Endothelial cell of umbilical vein (primary cell): ENCODE measurements at regions not wholly inside any gene's neighbourhood (a gene's known extent, or its start where the extent isn't known, plus 50 kb on each side); places are given as distances from the start of the nearest gene placed in this dataset.

Source experiments
- BruUV-seq: library from RNA; stranded (reverse); fragments of 400-500 nt; replicated peaks from 2 replicates; lab custom pipeline; 2021; lab: Mats Ljungman, UMichigan
- CTCF ChIA-PET: fragments of 300-600, 350-600 bp; sonication (Branson Sonifier 250); formaldehyde crosslinking; loops from one replicate; lab custom pipeline; 2021; ENCODE audit warnings: antibody characterized with exemption, inconsistent platforms; lab: Charles Lee
- POLR2A ChIA-PET: fragments of 300-600, 350-600 bp; sonication (Branson Sonifier 250); formaldehyde crosslinking; loops from one replicate; lab custom pipeline; 2021; ENCODE audit warnings: antibody characterized with exemption, inconsistent platforms; lab: Charles Lee
- DNase-seq: peaks from one replicate; pipeline ENCODE4 v3.0.0-alpha.2; 2011; ENCODE audit warnings: low read depth, low spot score
- FAIRE-seq: peaks from 2 replicates; lab custom pipeline; 2011; peaks lifted over from hg19 to GRCh38; lab: Jason Lieb, UNC
- H2AFZ ChIP-seq: 2 replicates; pipeline ENCODE4 v1.6.0; 2012; ENCODE audit warnings: low read depth, low read length, control low read depth, inconsistent platforms
- H3K27ac ChIP-seq: 2 replicates; pipeline ENCODE4 v1.5.1; 2011; ENCODE audit warnings: low read depth, mild to moderate bottlenecking, control low read depth, low read length, moderate library complexity; ENCODE audit not compliant: insufficient read depth
- H3K27me3 ChIP-seq, 2 experiments: 2 replicates each; pipeline versions ENCODE4 v1.6.0 to v1.6.1; 2011; ENCODE audit warnings: low read length in 2 of 2, mixed read lengths in 1 of 2; ENCODE audit not compliant: control insufficient read depth in 2 of 2, insufficient read depth in 2 of 2
- H3K36me3 ChIP-seq, 2 experiments: 2 replicates in 1 of 2; 3 replicates in 1 of 2; pipeline ENCODE4 v1.5.1; 2011; ENCODE audit warnings: low read length in 2 of 2, mild to moderate bottlenecking in 1 of 2, moderate library complexity in 1 of 2; ENCODE audit not compliant: control insufficient read depth in 2 of 2, insufficient read depth in 2 of 2; ENCODE audit errors: extremely low read depth in 1 of 2
- H3K4me1 ChIP-seq: 3 replicates; pipeline ENCODE4 v1.5.1; 2011; ENCODE audit warnings: mild to moderate bottlenecking, low read length; ENCODE audit not compliant: control insufficient read depth, insufficient read depth; ENCODE audit errors: extremely low read depth
- H3K4me2 ChIP-seq: 2 replicates; pipeline ENCODE4 v1.6.1; 2011; ENCODE audit warnings: low read length, control low read depth, mixed read lengths; ENCODE audit not compliant: insufficient read depth
- H3K4me3 ChIP-seq, 3 experiments: fragments of 200-600 bp in 1 of 3; sonication (generic), shearing (Covaris generic) in 1 of 3; replicated peaks in 1 of 3; 2 replicates each; pipeline ENCODE4 v1.5.1; 2011 to 2016; ENCODE audit warnings: control low read depth in 3 of 3, low read length in 3 of 3, mild to moderate bottlenecking in 2 of 3, inconsistent platforms in 1 of 3, low read depth in 1 of 3, moderate library complexity in 1 of 3; ENCODE audit not compliant: insufficient read depth in 1 of 3
- H3K79me2 ChIP-seq: 2 replicates; pipeline ENCODE4 v1.6.0; 2012; ENCODE audit warnings: low read length, inconsistent platforms; ENCODE audit not compliant: control insufficient read depth, insufficient read depth
- H3K9ac ChIP-seq: replicated peaks from 2 replicates; pipeline ENCODE3; 2011; ENCODE audit warnings: low read length, control low read depth; ENCODE audit not compliant: insufficient read depth; ENCODE audit errors: extremely low read depth
- H3K9me1 ChIP-seq: replicated peaks from 3 replicates; pipeline ENCODE4 v1.6.0; 2011; ENCODE audit warnings: mild to moderate bottlenecking, low read length; ENCODE audit not compliant: control insufficient read depth, insufficient read depth; ENCODE audit errors: extremely low read depth
- H3K9me3 ChIP-seq: replicated peaks from 2 replicates; pipeline ENCODE4 v1.5.1; 2012; ENCODE audit warnings: low read length, inconsistent platforms; ENCODE audit not compliant: control insufficient read depth, insufficient read depth
- H4K20me1 ChIP-seq: replicated peaks from 2 replicates; pipeline ENCODE3; 2011; ENCODE audit warnings: mild to moderate bottlenecking, low read length; ENCODE audit not compliant: control insufficient read depth, insufficient read depth; ENCODE audit errors: extremely low read depth
- CTCF ChIP-seq, 2 donors: IDR thresholded peaks; 1 replicate in 1 of 2; 2 replicates in 1 of 2; pipeline ENCODE4 v1.5.1; 2011; ENCODE audit warnings: low read length in 2 of 2, mild to moderate bottlenecking in 2 of 2, moderate library complexity in 2 of 2, control low read depth in 1 of 2, inconsistent platforms in 1 of 2, low read depth in 1 of 2; ENCODE audit not compliant: insufficient read depth in 1 of 2; ENCODE audit errors: extremely low read depth in 1 of 2
- EZH2 ChIP-seq: IDR thresholded peaks from 2 replicates; pipeline ENCODE4 v1.6.1; 2012; ENCODE audit warnings: borderline replicate concordance, low read depth, mild to moderate bottlenecking, moderate library complexity, low read length, inconsistent platforms; ENCODE audit not compliant: severe bottlenecking
- FOS ChIP-seq: IDR thresholded peaks from 2 replicates; pipeline ENCODE4 v1.6.1; 2011; ENCODE audit warnings: mild to moderate bottlenecking, low read length, moderate library complexity, borderline replicate concordance; ENCODE audit not compliant: insufficient read depth
- GATA2 ChIP-seq: IDR thresholded peaks from 2 replicates; pipeline ENCODE4 v1.7.0; 2011; ENCODE audit warnings: low read depth, mild to moderate bottlenecking, moderate library complexity, mixed read lengths, low read length; ENCODE audit not compliant: insufficient read length, insufficient read depth
- JUN ChIP-seq: IDR thresholded peaks from 2 replicates; pipeline ENCODE4 v1.6.1; 2011; ENCODE audit warnings: borderline replicate concordance, low read depth; ENCODE audit not compliant: insufficient read length, insufficient read depth
- MAX ChIP-seq: IDR thresholded peaks from 2 replicates; pipeline ENCODE4 v1.6.1; 2011; ENCODE audit not compliant: insufficient read depth, insufficient read length
- MYC ChIP-seq: IDR thresholded peaks from one replicate; pipeline ENCODE4 v1.6.1; 2011; ENCODE audit warnings: mild to moderate bottlenecking, low read depth, low read length
- POLR2A ChIP-seq: IDR thresholded peaks from 2 replicates; pipeline ENCODE4 v1.6.1; 2012; ENCODE audit warnings: low read depth, mild to moderate bottlenecking, control low read depth, low read length
- POLR2AphosphoS5 ChIP-seq: IDR thresholded peaks from 2 replicates; pipeline ENCODE4 v1.6.1; 2012; ENCODE audit warnings: low read depth, mild to moderate bottlenecking, control low read depth, low read length, moderate library complexity; ENCODE audit not compliant: insufficient read depth
- dilution Hi-C: fragments of 300-500 bp; cut with MboI; formaldehyde crosslinking; loops from one replicate; pipeline ENCODE4 v1.15.0; 2019; ENCODE audit warnings: low sequenced_read_pairs; ENCODE audit not compliant: extremely low pct_ligation_motif_present
- intact Hi-C: fragments of 100-400 bp; cut with micrococcal nuclease; formaldehyde crosslinking; loops from one replicate; pipeline ENCODE4 v1.10.0; 2022

DNA sequence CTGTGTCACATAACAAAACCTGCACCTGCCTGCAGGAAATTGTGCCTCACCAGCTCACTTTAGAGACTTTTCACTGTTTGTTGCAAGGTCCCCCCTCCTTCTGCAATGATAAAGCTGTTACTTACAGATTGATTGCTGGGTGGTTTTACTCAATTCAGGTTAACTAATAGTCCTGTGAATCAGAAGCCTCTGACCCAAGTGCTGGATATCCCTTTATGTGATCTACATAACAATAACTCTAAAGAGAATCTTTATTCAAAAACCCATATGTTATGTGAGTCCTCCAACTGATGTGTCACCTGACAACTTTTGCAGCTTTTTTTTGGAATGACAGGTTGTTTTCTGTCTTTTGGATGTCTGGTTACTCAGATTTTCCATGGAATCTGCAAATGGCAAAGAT is 2323.6 kb upstream of the TENM3 start:
- dilution Hi-C loops (no loop called here), intact Hi-C loops (no loop called here)
- H3K79me2 ChIP-seq: no peaks in the 10 kb centered on the region
- no peaks in the 10 kb centered on the region for H3K27me3 ChIP-seq
- H4K20me1 ChIP-seq: no peaks in the 10 kb centered on the region
- no peak for DNase-seq
- no TSS peak for BruUV-seq
- no peak overlapping the region for H3K27ac ChIP-seq
- CTCF ChIA-PET: no interaction called here
- no peak overlapping the region for H3K4me3 ChIP-seq
- H3K4me1 ChIP-seq: no peaks in the 10 kb centered on the region
- no peaks in the 10 kb centered on the region for H3K36me3 ChIP-seq
- H3K9me3 ChIP-seq: peaks cover 2% of the 10 kb centered on the region
- no peak overlapping the region for H3K4me2 ChIP-seq
- H3K9me1 ChIP-seq: no peaks in the 10 kb centered on the region
- no peak for FAIRE-seq
- POLR2A ChIA-PET: no interaction called here
- H2AFZ ChIP-seq: no peak overlapping the region
- no peak for TF ChIP-seq MAX
- TF ChIP-seq CTCF (IDR thresholded peaks at IDR 0.05; ENCODE audit: extremely low read depth in 1 of 2, insufficient read depth in 1 of 2, low read depth in 1 of 2, low read length in 2 of 2): no peak
- no peak for TF ChIP-seq JUN
- TF ChIP-seq POLR2AphosphoS5: no peak
- no peak for TF ChIP-seq POLR2A
- no peak for TF ChIP-seq FOS
- TF ChIP-seq MYC: no peak
- TF ChIP-seq EZH2: no peak
- TF ChIP-seq GATA2: no peak
- H3K9ac ChIP-seq: no peak overlapping the region
